Cardiac septum (tissue), 1 donor: ENCODE measurements at regions not wholly inside any gene's neighbourhood (a gene's known extent, or its start where the extent isn't known, plus 50 kb on each side); places are given as distances from the start of the nearest gene placed in this dataset.
"Not testable (repeated sequence)": the region's sequence is repeated elsewhere in the genome, so short reads cannot be mapped to it uniquely, and the experiment has no call there.

Experiments
- DNase-seq: peaks from one replicate; pipeline ENCODE4 v3.0.0-alpha.2; 2020; ENCODE audit warnings: low spot score
- intact Hi-C: fragments of 100-400 bp; cut with DNase I; formaldehyde crosslinking; loops from one replicate; pipeline ENCODE4 v1.14.0; 2022
- donor health status: DM: no; HTN: no; CAD: no.

DNA sequence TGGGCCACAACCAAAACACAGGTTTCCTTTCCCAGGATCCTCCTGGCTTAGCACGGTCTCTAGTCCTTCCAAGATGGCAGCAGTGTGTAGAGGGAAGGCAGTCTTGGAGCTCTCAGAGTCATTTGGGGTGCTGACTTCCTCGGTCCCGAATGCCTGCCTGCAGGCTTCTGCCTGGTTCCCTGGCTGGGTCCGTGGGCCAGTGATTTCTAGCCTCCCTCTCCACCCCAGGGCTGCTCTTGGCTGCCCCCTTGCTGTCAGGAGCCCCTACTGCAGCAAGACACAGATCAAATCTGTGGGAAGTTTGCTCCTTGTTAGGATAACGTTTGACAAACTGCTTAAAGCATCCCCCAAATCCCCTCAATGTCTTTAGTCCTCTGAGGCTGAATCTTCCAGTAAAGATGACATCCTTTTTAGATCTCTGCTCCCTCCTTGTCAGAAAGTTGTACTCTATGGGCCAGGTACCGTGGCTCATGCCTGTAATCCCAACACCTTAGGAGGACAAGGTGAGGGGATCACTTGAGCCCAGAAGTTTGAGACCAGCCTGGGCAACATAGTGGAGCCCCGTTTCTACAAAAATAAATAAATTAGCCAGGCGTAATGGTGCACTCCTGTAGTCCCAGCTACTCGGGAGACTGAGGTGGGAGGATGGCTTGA lies 272.5 kb downstream of the RRAGC start:
- intact Hi-C loops: loop anchor here (5.0 kb wide), 1 partner anchor 560 kb away; no protein-coding TSS in a partner anchor
- DNase-seq: peak; percentile 82

DNA sequence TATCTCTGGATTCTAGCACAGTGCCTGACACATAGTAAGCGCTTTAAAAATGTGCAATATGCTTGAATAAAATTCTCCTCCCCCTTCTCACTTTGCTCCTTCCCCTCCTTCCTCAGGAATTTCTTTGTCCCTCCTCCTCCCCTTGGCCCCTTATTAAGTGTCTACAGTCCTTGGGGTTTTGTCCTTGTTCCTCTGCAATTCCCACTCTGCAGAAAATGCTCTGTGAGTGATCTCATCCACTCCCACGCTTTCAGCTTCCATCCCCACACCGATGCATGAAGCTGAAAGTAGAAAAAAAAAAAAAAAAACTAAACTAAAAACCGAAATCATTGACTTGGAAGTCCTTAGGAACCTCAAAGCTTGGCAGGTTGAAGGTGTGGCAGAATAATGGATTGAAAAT lies 273.6 kb downstream of the RRAGC start:
- DNase-seq: no peak

GRCh38 chr1:38585460-38585859 lies 274.1 kb downstream of the RRAGC start:
- no peak for DNase-seq
- intact Hi-C loops: loop anchor here (5.0 kb wide), 1 partner anchor 558 kb away; no protein-coding TSS in a partner anchor

More for the DNA sequence above, 273.6 kb downstream of the RRAGC start:
- intact Hi-C loops: loop anchor here (5.0 kb wide), 1 partner anchor 559 kb away; no protein-coding TSS in a partner anchor

DNA sequence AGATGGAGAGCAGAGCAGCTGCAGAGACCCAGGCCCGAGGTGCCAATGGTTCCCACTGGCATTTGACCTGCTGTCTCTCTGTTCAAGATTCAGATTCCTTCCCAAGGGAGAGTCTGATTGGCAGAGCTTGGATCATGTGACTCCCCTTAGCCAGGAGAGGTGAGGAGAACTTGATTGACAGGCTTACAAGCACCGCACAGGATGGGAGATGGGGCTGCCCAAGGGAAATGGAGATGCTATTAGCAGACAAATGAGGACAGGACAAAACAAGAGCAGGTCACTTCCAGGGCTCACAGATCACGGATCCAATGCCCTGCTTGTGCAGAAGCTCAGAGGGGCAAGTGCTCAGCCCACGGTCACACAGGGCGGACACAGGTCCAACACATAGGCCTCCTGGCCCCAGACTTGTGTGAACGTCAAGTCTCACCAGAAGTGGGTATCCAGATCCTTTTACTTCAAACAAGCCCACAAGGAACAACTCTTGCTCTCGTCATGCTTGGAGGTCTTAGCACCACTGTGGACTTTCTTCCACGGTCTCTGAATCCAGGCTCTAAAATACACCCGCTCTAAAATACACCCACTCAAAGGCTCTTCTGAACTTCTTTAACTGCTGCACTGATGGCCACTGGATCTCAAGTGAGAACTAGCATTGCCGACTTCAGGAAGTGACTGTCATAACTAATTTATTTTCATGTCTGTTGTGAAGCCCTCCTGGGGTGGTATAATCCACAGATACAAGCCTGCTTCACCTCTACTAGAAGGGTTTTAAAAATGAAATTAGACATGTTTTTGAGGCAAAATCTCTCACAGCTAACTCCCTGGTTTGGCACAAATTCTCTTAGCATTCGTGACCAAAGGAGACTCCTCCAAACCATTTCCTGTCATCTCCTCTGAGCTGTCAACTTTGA lies 274.9 kb downstream of the RRAGC start:
- DNase-seq: no peak
- intact Hi-C loops: loop anchor here (5.0 kb wide), 1 partner anchor 557 kb away; no protein-coding TSS in a partner anchor

DNA sequence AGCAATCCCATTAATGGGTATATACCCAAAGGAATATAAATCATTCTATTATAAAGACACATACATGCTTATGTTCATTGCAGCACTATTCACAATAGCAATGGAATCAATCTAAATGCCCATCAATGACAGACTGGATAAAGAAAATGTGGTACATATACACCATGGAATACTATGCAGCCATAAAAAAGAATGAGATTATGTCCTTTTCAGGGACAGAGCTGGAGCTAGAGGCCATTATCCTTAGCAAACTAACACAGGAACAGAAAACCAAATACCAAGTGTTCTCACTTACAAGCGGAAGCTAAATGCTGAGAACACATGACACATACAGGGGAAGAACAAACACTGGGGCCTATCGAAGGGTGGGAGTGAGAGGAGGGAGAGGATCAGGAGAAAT lies 276.3 kb downstream of the RRAGC start:
- DNase-seq, intact Hi-C loops: not testable (repeated sequence)

DNA sequence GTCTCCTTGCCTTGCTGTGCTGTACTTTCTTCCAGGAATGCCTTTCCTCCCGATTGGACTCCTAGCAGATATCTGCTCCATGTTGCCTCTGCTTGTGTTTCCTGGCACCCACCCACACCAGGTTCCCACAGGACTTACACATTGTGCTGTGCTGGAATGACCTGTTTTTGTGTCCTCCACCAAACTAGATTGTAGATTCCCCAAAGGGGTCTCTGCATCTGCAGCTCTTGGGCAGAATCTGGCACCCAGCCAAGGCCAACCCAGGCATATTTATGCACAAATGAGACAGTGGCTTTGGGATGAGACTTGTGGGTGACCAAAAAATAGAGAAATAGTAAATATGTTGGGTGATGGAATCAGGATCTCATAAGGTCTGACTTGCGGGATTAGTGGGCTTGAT lies 278.2 kb downstream of the RRAGC start:
- intact Hi-C loops: no loop called here
- no peak for DNase-seq

DNA sequence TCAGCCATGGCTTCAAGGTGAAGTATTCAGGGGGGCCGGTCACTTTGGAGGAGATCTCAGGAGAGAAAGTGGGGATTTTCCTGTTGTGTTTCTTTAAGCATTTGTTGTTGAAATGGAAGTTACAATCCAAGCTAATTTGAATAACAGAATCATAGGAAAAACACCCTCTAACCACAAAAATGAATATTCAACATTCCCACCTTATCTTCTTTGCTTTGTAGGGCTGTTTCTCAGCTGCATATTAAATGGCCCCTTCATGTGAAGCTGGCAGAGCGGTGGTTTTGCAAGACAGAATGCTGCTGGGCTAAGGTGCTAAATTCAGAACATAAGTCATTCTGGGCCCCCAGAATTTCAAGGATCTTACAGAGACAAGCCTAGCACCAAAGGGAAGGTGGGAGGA lies 279.0 kb downstream of the RRAGC start:
- intact Hi-C loops: no loop called here
- no peak for DNase-seq

DNA sequence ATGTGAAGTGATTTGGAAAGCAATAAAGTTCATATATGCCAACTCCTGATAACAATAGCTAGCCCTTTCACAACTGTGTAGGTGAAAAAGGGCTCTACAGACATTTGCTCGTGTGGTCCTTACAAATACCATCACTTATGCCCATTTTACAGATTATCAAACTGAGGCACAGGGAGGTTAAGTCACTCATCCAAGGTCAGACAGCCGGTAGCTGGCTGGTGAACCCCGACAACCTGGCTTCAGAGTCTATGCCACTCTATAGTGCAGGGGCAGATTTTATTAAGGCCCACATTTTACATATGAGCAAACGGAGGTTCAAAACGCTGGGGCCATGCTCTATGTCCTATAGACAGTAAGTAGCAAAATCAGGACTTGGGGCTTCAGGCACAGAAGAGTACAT lies 280.5 kb downstream of the RRAGC start:
- intact Hi-C loops: no loop called here
- no peak for DNase-seq

DNA sequence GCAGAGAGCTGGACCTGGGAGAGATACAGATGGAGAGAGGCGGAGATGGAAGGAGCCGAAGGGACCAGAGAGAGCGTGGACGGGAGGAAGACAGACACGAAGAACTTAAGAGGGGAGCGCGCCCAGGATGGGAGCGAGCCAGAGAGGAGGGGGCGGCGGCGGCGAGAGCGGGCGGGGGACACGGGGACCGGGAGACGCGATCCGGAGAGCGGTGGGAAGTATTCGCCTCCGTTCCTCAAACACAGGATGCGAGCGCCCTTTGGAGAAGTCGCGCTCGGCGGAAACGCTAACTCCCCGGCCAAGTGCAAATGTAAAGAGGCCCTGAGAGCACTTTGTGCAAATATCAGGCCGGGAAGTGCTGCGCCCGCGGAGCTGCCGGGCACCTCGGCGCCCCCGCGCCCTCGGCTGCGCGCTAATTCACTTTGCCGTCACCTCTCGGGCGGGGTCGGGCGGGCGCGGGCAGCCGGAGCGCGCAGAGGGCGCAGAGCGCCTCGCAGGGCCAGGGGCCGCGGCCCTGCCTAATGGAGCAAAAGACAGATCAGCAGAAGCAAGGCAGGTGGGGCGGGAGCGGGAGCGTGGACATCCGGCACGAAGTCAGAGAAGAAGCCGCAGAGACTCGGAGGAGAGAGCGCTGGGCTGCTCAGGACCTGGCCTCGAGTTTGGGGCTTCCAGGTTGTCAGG lies 281.2 kb downstream of the RRAGC start:
- intact Hi-C loops: no loop called here
- no peak for DNase-seq

- no peak for DNase-seq
- intact Hi-C loops: no loop called here
Measured at GRCh38 chr1:38577937-38578270, 281.7 kb downstream of the RRAGC start.

DNA sequence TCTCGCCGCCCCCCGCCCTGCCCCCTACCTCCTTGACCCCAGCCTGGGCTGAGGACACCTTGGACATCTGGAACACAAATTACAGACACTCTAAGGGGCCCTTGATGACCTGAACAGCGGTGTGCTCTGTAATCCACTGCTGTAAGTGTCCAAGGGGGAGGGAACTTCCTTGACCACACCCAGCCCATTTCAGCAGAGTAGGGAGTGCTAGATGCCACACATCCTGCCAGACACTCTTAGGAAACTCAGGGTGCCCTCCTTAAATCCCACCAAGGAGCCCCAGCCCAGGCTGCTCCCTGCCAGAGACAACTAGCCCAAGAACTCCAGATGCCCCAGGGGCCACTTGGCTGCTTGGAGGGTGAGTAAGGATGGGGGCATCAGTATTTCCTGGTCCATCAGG lies 282.2 kb downstream of the RRAGC start:
- DNase-seq: no peak
- intact Hi-C loops: no loop called here

GRCh38 chr1:38576241-38576640 lies 283.3 kb downstream of the RRAGC start:
- intact Hi-C loops: no loop called here
- DNase-seq: no peak

- no peak for DNase-seq
- intact Hi-C loops: no loop called here
Measured at GRCh38 chr1:38571726-38572125, 287.8 kb downstream of the RRAGC start.

DNA sequence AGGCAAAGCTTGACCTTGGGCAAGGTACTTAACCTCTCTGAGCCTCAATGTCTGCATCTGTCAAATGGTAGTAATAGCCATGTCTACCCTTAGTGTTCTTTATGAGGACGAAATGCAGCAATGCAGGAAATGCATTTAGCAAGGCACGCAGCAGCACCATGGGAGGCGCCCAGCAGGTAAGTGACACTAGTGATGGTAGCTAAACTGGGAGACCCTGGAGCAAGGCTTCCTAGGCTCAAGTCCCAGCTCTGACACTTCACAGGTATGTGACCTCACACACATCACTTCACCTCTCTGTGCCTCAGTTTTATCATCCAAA lies 289.0 kb downstream of the RRAGC start:
- DNase-seq: no peak
- intact Hi-C loops: no loop called here

DNA sequence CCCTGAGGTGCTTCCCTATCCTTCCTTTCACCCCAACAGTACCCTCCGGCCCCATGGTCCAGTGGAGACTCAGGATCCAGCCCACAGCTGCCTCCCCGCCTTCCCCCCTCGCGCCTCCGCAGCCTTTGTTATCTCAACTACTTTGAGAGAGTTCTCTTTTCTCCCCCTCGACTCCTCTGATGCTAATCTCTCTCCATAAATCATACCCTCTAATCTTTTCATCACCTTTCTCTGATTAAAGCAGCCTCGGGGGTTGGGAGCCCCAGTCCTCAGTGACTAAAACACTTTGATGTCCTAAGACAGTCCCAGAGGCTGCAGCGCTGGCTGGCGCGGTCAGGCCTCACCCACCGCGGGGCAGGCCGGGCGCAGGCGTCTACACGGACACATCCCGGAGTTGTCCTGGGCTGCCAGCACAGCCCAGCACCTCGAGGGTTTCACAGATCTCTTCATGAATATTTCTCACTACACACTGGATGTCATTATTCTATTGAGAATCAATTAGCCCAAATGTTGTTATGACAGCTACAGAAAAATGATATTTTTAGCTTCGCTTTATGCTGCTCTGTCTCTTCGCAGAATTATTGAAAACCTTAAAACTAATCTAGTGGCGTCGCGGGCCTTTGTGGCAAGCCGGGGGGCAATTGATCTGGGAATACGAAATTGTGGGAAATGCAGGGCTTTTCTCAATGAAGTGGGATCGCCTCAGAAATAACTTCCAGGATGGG lies 289.5 kb downstream of the RRAGC start:
- DNase-seq: no peak
- intact Hi-C loops: no loop called here

GRCh38 chr1:38568061-38568857 lies 291.3 kb downstream of the RRAGC start:
- intact Hi-C loops: no loop called here
- DNase-seq: no peak

DNA sequence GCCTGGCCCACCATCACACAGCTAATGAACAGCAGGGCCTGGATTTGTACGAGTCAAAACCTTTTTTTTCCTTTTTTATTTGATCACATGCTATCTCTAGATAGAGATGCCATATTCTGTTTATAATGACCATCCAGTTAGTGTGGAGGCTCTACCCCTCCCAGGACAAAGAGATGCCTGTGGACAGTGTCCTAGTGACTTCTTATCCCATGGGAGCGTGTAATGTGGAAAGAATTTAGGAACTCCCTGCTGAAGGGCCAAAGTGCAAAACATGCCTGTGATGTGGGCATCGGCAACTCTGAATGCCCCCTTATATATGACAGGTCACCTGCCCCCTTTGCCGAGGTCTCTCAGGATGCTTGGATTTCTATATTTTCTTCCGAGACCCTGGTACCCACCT lies 292.2 kb downstream of the RRAGC start:
- intact Hi-C loops: no loop called here
- DNase-seq: no peak

- intact Hi-C loops: no loop called here
- no peak for DNase-seq
Measured at GRCh38 chr1:38565020-38565491, 294.5 kb downstream of the RRAGC start.
